Liver (tissue), 8 donors: ENCODE measurements at regions not wholly inside any gene's neighbourhood (a gene's known extent, or its start where the extent isn't known, plus 50 kb on each side); places are given as distances from the start of the nearest gene placed in this dataset.

ENCODE experiments used
- DNase-seq: peaks from one replicate; pipeline ENCODE4 v3.0.0-alpha.2; 2017; ENCODE audit warnings: low spot score
- H3K27ac ChIP-seq, 2 donors: one replicate each; pipeline ENCODE4 v1.7.0; 2013; ENCODE audit warnings: inconsistent platforms in 2 of 2, low read length in 2 of 2, control low read depth in 1 of 2, low read depth in 1 of 2, mild to moderate bottlenecking in 1 of 2
- H3K27me3 ChIP-seq, 4 donors: one replicate each; pipeline versions ENCODE4 v1.6.1 to v1.7.0; 2013; ENCODE audit warnings: low read length in 3 of 4, inconsistent platforms in 1 of 4, mild to moderate bottlenecking in 1 of 4, moderate library complexity in 1 of 4; ENCODE audit not compliant: control insufficient read depth in 4 of 4, insufficient read depth in 4 of 4
- H3K36me3 ChIP-seq, 4 donors: one replicate each; pipeline versions ENCODE4 v1.6.1 to v1.7.0; 2013; ENCODE audit warnings: low read length in 3 of 4, mild to moderate bottlenecking in 3 of 4, low read depth in 1 of 4, moderate library complexity in 1 of 4; ENCODE audit not compliant: control insufficient read depth in 4 of 4, insufficient read depth in 3 of 4
- H3K4me1 ChIP-seq, 4 donors: one replicate each; pipeline versions ENCODE4 v1.6.1 to v1.7.0; 2013; ENCODE audit warnings: low read length in 3 of 4, mild to moderate bottlenecking in 3 of 4, moderate library complexity in 1 of 4; ENCODE audit not compliant: control insufficient read depth in 4 of 4, insufficient read depth in 4 of 4
- H3K4me3 ChIP-seq, 3 donors: one replicate each; pipeline versions ENCODE4 v1.6.1 to v1.7.0; 2013; ENCODE audit warnings: low read length in 3 of 3, control low read depth in 1 of 3, low read depth in 1 of 3, mild to moderate bottlenecking in 1 of 3
- H3K9ac ChIP-seq, 2 donors: one replicate each; pipeline ENCODE4 v1.7.0; 2013; ENCODE audit warnings: low read length in 2 of 2, mild to moderate bottlenecking in 2 of 2, moderate library complexity in 2 of 2, control low read depth in 1 of 2, low read depth in 1 of 2
- H3K9me3 ChIP-seq, 4 donors: one replicate each; pipeline versions ENCODE4 v1.6.1 to v1.7.0; 2013; ENCODE audit warnings: low read length in 3 of 4; ENCODE audit not compliant: control insufficient read depth in 4 of 4
- EGR1 ChIP-seq, 2 donors: IDR thresholded peaks; 2 replicates each; pipeline ENCODE4 v1.6.1; 2016 to 2018; ENCODE audit warnings: antibody characterized with exemption in 2 of 2, low read depth in 2 of 2
- FOXA1 ChIP-seq: IDR thresholded peaks from 2 replicates; pipeline ENCODE4 v1.6.1; 2016; ENCODE audit warnings: antibody characterized with exemption
- FOXA2 ChIP-seq: IDR thresholded peaks from 2 replicates; pipeline ENCODE4 v1.6.1; 2016; ENCODE audit warnings: antibody characterized with exemption
- GABPA ChIP-seq, 2 donors: IDR thresholded peaks in 1 of 2; conservative IDR thresholded peaks in 1 of 2; 2 replicates each; pipeline ENCODE4 v1.6.1; 2016; ENCODE audit warnings: antibody characterized with exemption in 2 of 2, mild to moderate bottlenecking in 1 of 2, moderate library complexity in 1 of 2
- HNF4A ChIP-seq, 2 donors: conservative IDR thresholded peaks; 2 replicates each; pipeline ENCODE4 v1.6.1; 2016; ENCODE audit warnings: antibody characterized with exemption in 2 of 2, mild to moderate bottlenecking in 2 of 2
- HNF4G ChIP-seq: IDR thresholded peaks from 2 replicates; pipeline ENCODE4 v1.6.1; 2016; ENCODE audit warnings: antibody characterized with exemption
- JUND ChIP-seq, 2 donors: IDR thresholded peaks; 2 replicates each; pipeline ENCODE4 v1.6.1; 2016; ENCODE audit warnings: antibody characterized with exemption in 2 of 2
- NR2F2 ChIP-seq: IDR thresholded peaks from 2 replicates; pipeline ENCODE4 v1.6.1; 2016; ENCODE audit warnings: antibody characterized with exemption
- RAD21 ChIP-seq, 2 donors: IDR thresholded peaks; 2 replicates each; pipeline ENCODE4 v1.6.1; 2016; ENCODE audit warnings: antibody characterized with exemption in 2 of 2, mild to moderate bottlenecking in 2 of 2
- RXRA ChIP-seq, 2 donors: IDR thresholded peaks; 2 replicates each; pipeline ENCODE4 v1.6.1; 2017 to 2018; ENCODE audit warnings: antibody characterized with exemption in 2 of 2, mild to moderate bottlenecking in 1 of 2
- SP1 ChIP-seq: IDR thresholded peaks from 2 replicates; pipeline ENCODE4 v1.6.1; 2018; ENCODE audit warnings: antibody characterized with exemption, mild to moderate bottlenecking
- TAF1 ChIP-seq: conservative IDR thresholded peaks from 2 replicates; pipeline ENCODE4 v1.6.1; 2016; ENCODE audit warnings: antibody characterized with exemption, mild to moderate bottlenecking
- YY1 ChIP-seq: IDR thresholded peaks from 2 replicates; pipeline ENCODE4 v1.6.1; 2016; ENCODE audit warnings: antibody characterized with exemption, mild to moderate bottlenecking
- WGBS: extraction: QIAGEN DNeasy Blood & Tissue Kit; methylation state at CpG from one replicate; pipeline ENCODE4 v1.1.7; 2013; 5-methylcytosine and 5-hydroxymethylcytosine counted together
- TF ChIP-seq, protein P1 (sequence below): IDR thresholded peaks from 2 replicates; pipeline ENCODE4 v1.6.1; 2016; ENCODE audit warnings: antibody characterized with exemption, mild to moderate bottlenecking
- TF ChIP-seq, protein P2 (sequence below): IDR thresholded peaks from 2 replicates; pipeline ENCODE4 v1.6.1; 2016; ENCODE audit warnings: antibody characterized with exemption
- TF ChIP-seq, protein P3 (sequence below): fragments of 150-350 bp; IDR thresholded peaks from 2 replicates; pipeline ENCODE4 v1.5.1; 2017; ENCODE audit warnings: improper control_type of control experiment, low read depth, low read length; ENCODE audit not compliant: missing input control
- donor health status: healthy.
- donor health status: healthy.
- donor health status: healthy.
- donor health status: healthy.
- donor health status: healthy.

DNA sequence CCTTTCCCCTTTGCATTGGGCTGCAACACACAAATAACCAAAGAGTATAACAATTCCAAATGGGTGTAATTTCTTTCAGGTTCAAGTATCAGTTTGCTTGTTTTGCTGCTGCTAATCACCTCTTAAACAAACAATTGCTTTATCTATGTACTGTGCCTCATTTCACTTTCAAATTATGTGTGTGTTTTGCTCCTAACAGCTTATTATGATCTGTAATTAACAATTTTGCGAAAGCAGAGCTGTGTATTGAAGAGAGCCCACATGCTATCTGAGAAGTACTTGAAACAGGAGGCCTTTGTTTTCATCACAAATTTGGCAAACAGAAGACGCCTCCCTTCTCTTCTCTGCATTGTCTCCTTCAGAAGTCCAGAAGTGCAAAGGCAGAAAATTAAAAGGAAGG, 312.0 kb downstream of the TLE1 start:
- no peaks in the 10 kb centered on the region for H3K4me1 ChIP-seq
- H3K4me3 ChIP-seq = no peak overlapping the region
- 91% methylated on average over 2 of the region's 2 CpGs for WGBS
- TF ChIP-seq FOXA1 (no peak), YY1 (no peak), RAD21 (IDR thresholded peaks at IDR 0.05) (no peak), TAF1 (no peak), GABPA (IDR thresholded peaks at IDR 0.05 in 1 of 2, conservative IDR thresholded peaks at IDR 0.05 in 1 of 2) (no peak)
- no peak overlapping the region for H3K27ac ChIP-seq
- H3K36me3 ChIP-seq = no peaks in the 10 kb centered on the region
- no peak for DNase-seq
- H3K9me3 ChIP-seq = no peaks in the 10 kb centered on the region
- no peaks in the 10 kb centered on the region for H3K27me3 ChIP-seq
- no peak overlapping the region for H3K9ac ChIP-seq

GRCh38 chr9:81375187-81376100, 313.9 kb downstream of the TLE1 start:
- no peaks in the 10 kb centered on the region for H3K27me3 ChIP-seq
- TF ChIP-seq, protein P1, sequence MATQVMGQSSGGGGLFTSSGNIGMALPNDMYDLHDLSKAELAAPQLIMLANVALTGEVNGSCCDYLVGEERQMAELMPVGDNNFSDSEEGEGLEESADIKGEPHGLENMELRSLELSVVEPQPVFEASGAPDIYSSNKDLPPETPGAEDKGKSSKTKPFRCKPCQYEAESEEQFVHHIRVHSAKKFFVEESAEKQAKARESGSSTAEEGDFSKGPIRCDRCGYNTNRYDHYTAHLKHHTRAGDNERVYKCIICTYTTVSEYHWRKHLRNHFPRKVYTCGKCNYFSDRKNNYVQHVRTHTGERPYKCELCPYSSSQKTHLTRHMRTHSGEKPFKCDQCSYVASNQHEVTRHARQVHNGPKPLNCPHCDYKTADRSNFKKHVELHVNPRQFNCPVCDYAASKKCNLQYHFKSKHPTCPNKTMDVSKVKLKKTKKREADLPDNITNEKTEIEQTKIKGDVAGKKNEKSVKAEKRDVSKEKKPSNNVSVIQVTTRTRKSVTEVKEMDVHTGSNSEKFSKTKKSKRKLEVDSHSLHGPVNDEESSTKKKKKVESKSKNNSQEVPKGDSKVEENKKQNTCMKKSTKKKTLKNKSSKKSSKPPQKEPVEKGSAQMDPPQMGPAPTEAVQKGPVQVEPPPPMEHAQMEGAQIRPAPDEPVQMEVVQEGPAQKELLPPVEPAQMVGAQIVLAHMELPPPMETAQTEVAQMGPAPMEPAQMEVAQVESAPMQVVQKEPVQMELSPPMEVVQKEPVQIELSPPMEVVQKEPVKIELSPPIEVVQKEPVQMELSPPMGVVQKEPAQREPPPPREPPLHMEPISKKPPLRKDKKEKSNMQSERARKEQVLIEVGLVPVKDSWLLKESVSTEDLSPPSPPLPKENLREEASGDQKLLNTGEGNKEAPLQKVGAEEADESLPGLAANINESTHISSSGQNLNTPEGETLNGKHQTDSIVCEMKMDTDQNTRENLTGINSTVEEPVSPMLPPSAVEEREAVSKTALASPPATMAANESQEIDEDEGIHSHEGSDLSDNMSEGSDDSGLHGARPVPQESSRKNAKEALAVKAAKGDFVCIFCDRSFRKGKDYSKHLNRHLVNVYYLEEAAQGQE = no peak
- TF ChIP-seq RXRA (IDR thresholded peaks at IDR 0.05) (no peak), EGR1 (IDR thresholded peaks at IDR 0.05; ENCODE audit: low read depth in 2 of 2) (no peak), JUND (IDR thresholded peaks at IDR 0.05) (no peak), GABPA (IDR thresholded peaks at IDR 0.05 in 1 of 2, conservative IDR thresholded peaks at IDR 0.05 in 1 of 2) (no peak), RAD21 (IDR thresholded peaks at IDR 0.05) (no peak), SP1 (no peak), YY1 (no peak)
- TF ChIP-seq, protein P2, sequence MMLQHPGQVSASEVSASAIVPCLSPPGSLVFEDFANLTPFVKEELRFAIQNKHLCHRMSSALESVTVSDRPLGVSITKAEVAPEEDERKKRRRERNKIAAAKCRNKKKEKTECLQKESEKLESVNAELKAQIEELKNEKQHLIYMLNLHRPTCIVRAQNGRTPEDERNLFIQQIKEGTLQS = no peak
- no peaks in the 10 kb centered on the region for H3K4me1 ChIP-seq
- peak overlapping the region in 1 of 2 donors; percentile 13 for H3K27ac ChIP-seq
- H3K4me3 ChIP-seq = no peak overlapping the region
- no peaks in the 10 kb centered on the region for H3K36me3 ChIP-seq
- H3K9me3 ChIP-seq = no peaks in the 10 kb centered on the region
- no peak overlapping the region for H3K9ac ChIP-seq
- 76% methylated on average over 10 of the region's 10 CpGs for WGBS
- no peak for DNase-seq

DNA sequence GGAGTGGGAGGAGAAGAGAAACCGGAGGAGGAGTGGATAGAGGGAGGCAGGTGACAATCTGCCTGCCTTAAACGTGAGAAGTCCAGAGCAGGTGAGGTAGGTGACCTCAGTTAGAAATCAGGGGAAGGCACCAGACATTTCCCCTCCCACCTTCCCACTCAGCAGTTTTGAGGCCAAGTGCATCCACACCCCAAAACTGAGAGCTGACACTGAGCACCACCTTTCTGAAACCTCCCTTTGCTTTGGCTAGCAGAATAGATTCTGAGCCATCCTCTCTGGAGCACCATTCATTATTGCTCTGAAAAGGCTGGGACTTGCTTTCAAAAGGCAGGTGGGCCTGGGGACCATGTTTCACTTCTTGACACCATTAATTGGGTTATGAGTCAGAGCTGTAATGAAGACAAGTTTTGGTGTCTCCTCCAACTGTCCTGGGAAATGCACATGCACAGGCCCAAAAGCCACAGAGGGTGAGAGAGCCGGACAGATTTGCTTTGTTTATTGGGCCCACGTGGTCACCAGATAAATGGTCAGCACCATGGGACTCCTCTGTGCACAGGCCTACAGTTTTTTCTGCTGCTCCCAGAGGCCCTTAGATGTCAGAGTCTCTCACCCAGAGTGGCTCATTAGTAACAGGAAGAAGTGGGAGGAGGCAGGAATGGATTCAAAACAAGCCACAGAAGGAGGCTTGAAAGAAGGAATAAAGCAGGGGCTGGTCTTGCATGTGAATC, 314.7 kb downstream of the TLE1 start:
- 85% methylated on average over 4 of the region's 4 CpGs for WGBS
- no peak for DNase-seq
- Histone ChIP-seq H3K27ac (no peak overlapping the region), H3K27me3 (no peaks in the 10 kb centered on the region), H3K4me1 (no peaks in the 10 kb centered on the region), H3K9ac (no peak overlapping the region), H3K4me3 (no peak overlapping the region), H3K36me3 (no peaks in the 10 kb centered on the region), H3K9me3 (no peaks in the 10 kb centered on the region)
- no peak for TF ChIP-seq SP1
- TF ChIP-seq EGR1 (IDR thresholded peaks at IDR 0.05; ENCODE audit: low read depth in 2 of 2) = no peak
- no peak for TF ChIP-seq TAF1
- no peak for TF ChIP-seq YY1
- TF ChIP-seq, protein P3, sequence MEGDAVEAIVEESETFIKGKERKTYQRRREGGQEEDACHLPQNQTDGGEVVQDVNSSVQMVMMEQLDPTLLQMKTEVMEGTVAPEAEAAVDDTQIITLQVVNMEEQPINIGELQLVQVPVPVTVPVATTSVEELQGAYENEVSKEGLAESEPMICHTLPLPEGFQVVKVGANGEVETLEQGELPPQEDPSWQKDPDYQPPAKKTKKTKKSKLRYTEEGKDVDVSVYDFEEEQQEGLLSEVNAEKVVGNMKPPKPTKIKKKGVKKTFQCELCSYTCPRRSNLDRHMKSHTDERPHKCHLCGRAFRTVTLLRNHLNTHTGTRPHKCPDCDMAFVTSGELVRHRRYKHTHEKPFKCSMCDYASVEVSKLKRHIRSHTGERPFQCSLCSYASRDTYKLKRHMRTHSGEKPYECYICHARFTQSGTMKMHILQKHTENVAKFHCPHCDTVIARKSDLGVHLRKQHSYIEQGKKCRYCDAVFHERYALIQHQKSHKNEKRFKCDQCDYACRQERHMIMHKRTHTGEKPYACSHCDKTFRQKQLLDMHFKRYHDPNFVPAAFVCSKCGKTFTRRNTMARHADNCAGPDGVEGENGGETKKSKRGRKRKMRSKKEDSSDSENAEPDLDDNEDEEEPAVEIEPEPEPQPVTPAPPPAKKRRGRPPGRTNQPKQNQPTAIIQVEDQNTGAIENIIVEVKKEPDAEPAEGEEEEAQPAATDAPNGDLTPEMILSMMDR = no peak
- no peak for TF ChIP-seq HNF4A (conservative IDR thresholded peaks at IDR 0.05)
- TF ChIP-seq NR2F2 = no peak
- TF ChIP-seq HNF4G = no peak
- TF ChIP-seq, protein P2 = no peak
- TF ChIP-seq FOXA1 = no peak
- no peak for TF ChIP-seq FOXA2
- TF ChIP-seq RXRA (IDR thresholded peaks at IDR 0.05) = no peak
- TF ChIP-seq GABPA (IDR thresholded peaks at IDR 0.05 in 1 of 2, conservative IDR thresholded peaks at IDR 0.05 in 1 of 2) = no peak
